ENCODE measurements at regions not wholly inside any gene's neighbourhood (a gene's known extent, or its start where the extent isn't known, plus 50 kb on each side); places are given as distances from the start of the nearest gene placed in this dataset.

DNA sequence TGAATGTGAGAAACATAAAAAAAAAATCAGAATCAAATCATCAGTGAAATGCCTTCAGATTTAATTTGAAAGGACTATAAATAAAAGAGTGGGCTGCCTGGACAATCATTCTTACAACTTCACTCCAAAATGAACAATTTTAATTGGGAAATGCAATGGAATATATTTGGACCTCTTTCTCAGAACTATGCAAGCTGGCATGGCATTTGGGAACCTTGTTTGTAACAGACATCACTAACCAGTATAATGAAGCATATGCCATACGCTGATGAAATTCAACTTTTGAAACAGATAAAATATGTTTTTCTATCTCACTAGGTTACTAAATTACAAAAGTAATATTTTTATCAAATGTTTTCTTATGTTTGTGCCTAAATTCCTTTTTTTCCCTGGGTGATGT is 64.2 kb upstream of the FAM216B start:
- Histone ChIP-seq H3K27ac (ENCODE audit: low read length) (no peak overlapping the region), H3K4me2 (ENCODE audit: low read length) (no peak overlapping the region), H3K4me1 (ENCODE audit: insufficient read depth, low read length) (peaks cover 11% of the 10 kb centered on the region), H3K27me3 (ENCODE audit: low read length) (no peaks in the 10 kb centered on the region), H3K4me3 (ENCODE audit: low read length) (no peak overlapping the region), H4K20me1 (ENCODE audit: low read length) (no peaks in the 10 kb centered on the region), H3K9me3 (ENCODE audit: low read length) (no peaks in the 10 kb centered on the region), H3K79me2 (ENCODE audit: low read length) (no peaks in the 10 kb centered on the region), H2AFZ (ENCODE audit: low read length) (no peak overlapping the region), H3K9ac (ENCODE audit: low read length) (no peak overlapping the region), H3K36me3 (ENCODE audit: low read depth, low read length) (no peaks in the 10 kb centered on the region), H3K9me2 (replicated peaks; ENCODE audit: low read length) (no peaks in the 10 kb centered on the region), H3F3A (ENCODE audit: low read length, unreplicated experiment) (no peaks in the 10 kb centered on the region)
- ATAC-seq, result no peak
- TF ChIP-seq EZH2phosphoT487 (IDR thresholded peaks at IDR 0.05; ENCODE audit: borderline replicate concordance, low read length), result no peak
- POLR2A ChIA-PET (ENCODE audit: unreplicated experiment), result no interaction called here
- CTCF ChIA-PET, result no interaction called here
- intact Hi-C loops (cut with micrococcal nuclease), result no loop called here
- BruUV-seq (replicated peaks), result no TSS peak
- DNase-seq, result no peak

DNA sequence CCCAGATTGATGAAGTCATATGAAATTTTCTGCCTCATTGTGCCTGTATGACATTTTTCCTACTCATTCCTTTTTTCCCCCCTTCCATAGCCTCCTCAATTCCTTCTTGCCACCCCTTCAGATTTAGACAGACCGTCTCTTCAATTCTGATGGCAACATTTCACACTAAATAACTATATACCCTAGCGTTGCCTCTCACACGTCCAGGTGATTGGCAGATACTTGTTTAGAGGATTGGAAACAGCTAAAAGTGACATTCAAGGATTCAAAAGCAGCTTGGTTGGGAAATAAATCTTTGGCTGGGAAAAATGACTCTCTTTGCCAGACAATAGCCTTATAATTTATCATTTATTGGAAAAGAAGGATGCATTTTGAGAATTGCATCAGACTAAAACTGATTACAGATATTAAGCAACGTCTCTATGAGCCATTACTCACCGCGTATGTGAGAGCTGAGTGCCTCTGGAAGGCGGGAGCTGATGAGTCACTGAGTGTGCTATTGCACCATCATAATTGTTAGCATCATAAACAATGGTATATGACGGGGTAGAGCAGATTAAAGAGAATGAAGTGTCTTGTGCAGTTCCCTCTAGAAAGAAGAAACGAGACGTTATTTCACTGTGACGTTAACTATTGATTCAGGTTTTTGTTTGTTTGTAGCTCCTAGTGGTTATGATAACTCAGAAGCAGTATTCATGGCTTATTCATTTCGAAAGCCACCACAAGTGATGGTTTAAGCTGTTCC is 61.1 kb upstream of the FAM216B start:
- Histone ChIP-seq H3K9ac (ENCODE audit: low read length) (no peak overlapping the region), H3K36me3 (ENCODE audit: low read depth, low read length) (no peaks in the 10 kb centered on the region), H3K27me3 (ENCODE audit: low read length) (no peaks in the 10 kb centered on the region), H3F3A (ENCODE audit: low read length, unreplicated experiment) (no peaks in the 10 kb centered on the region), H3K79me2 (ENCODE audit: low read length) (no peaks in the 10 kb centered on the region), H3K9me2 (replicated peaks; ENCODE audit: low read length) (no peaks in the 10 kb centered on the region), H3K4me2 (ENCODE audit: low read length) (peak overlapping the region; percentile 57), H3K4me3 (ENCODE audit: low read length) (no peak overlapping the region), H3K9me3 (ENCODE audit: low read length) (no peaks in the 10 kb centered on the region), H2AFZ (ENCODE audit: low read length) (0 out of 2 replicates have a peak overlapping the region, but pooled peaks have one; percentile 34), H4K20me1 (ENCODE audit: low read length) (no peaks in the 10 kb centered on the region), H3K27ac (ENCODE audit: low read length) (peak overlapping the region; percentile 45; the same call in 1 of the 2 replicates), H3K4me1 (ENCODE audit: insufficient read depth, low read length) (peaks cover 11% of the 10 kb centered on the region)
- CTCF ChIA-PET, result no interaction called here
- ATAC-seq (peak; percentile 94), DNase-seq (peak; percentile 90)
- TF ChIP-seq EZH2 (IDR thresholded peaks at IDR 0.05; ENCODE audit: low read length, unreplicated experiment), result no peak
- TF ChIP-seq, protein P1, sequence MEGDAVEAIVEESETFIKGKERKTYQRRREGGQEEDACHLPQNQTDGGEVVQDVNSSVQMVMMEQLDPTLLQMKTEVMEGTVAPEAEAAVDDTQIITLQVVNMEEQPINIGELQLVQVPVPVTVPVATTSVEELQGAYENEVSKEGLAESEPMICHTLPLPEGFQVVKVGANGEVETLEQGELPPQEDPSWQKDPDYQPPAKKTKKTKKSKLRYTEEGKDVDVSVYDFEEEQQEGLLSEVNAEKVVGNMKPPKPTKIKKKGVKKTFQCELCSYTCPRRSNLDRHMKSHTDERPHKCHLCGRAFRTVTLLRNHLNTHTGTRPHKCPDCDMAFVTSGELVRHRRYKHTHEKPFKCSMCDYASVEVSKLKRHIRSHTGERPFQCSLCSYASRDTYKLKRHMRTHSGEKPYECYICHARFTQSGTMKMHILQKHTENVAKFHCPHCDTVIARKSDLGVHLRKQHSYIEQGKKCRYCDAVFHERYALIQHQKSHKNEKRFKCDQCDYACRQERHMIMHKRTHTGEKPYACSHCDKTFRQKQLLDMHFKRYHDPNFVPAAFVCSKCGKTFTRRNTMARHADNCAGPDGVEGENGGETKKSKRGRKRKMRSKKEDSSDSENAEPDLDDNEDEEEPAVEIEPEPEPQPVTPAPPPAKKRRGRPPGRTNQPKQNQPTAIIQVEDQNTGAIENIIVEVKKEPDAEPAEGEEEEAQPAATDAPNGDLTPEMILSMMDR (conservative IDR thresholded peaks at IDR 0.05; ENCODE audit: low read depth, low read length), result no peak
- no peak for TF ChIP-seq EZH2phosphoT487 (IDR thresholded peaks at IDR 0.05; ENCODE audit: borderline replicate concordance, low read length)
- BruUV-seq (replicated peaks), result no TSS peak
- POLR2A ChIA-PET (ENCODE audit: unreplicated experiment), result no interaction called here
- intact Hi-C loops (cut with micrococcal nuclease), result no loop called here

DNA sequence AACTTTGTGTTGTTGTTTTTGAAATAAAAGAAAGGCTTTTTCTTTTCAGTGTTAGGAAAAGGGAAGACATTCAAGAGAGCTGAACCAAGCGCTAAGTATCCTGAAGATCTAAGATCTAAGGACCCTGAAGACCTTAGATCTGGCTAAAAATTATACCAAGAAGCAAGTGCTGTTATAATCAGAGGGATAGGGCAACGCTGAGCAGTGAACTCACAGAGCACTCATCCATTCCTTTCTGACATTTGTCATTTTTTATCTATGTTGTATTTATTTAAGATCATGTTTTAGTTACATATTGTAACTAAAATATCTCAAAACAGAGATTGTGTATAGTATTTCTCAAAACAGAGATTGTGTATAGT is 60.5 kb upstream of the FAM216B start:
- ChIA-PET POLR2A (ENCODE audit: unreplicated experiment) (no interaction called here), CTCF (no interaction called here)
- H3K36me3 ChIP-seq (ENCODE audit: low read depth, low read length), result no peaks in the 10 kb centered on the region
- no peaks in the 10 kb centered on the region for H3F3A ChIP-seq (ENCODE audit: low read length, unreplicated experiment)
- no peak overlapping the region for H3K9ac ChIP-seq (ENCODE audit: low read length)
- no peaks in the 10 kb centered on the region for H3K27me3 ChIP-seq (ENCODE audit: low read length)
- no peak overlapping the region for H3K4me3 ChIP-seq (ENCODE audit: low read length)
- peak overlapping the region; percentile 45 for H3K27ac ChIP-seq (ENCODE audit: low read length)
- TF ChIP-seq EZH2 (IDR thresholded peaks at IDR 0.05; ENCODE audit: low read length, unreplicated experiment), result no peak
- TF ChIP-seq, protein P1 (conservative IDR thresholded peaks at IDR 0.05; ENCODE audit: low read depth, low read length), result no peak
- TF ChIP-seq EZH2phosphoT487 (IDR thresholded peaks at IDR 0.05; ENCODE audit: borderline replicate concordance, low read length), result no peak
- no peaks in the 10 kb centered on the region for H3K79me2 ChIP-seq (ENCODE audit: low read length)
- no peaks in the 10 kb centered on the region for H3K9me3 ChIP-seq (ENCODE audit: low read length)
- H3K4me2 ChIP-seq (ENCODE audit: low read length), result peak overlapping the region; percentile 57
- ATAC-seq, result no peak
- H3K9me2 ChIP-seq (replicated peaks; ENCODE audit: low read length), result no peaks in the 10 kb centered on the region
- H2AFZ ChIP-seq (ENCODE audit: low read length), result 0 out of 2 replicates have a peak overlapping the region, but pooled peaks have one; percentile 34
- H3K4me1 ChIP-seq (ENCODE audit: insufficient read depth, low read length), result peaks cover 11% of the 10 kb centered on the region
- no peak for DNase-seq
- no peaks in the 10 kb centered on the region for H4K20me1 ChIP-seq (ENCODE audit: low read length)
- BruUV-seq (replicated peaks), result no TSS peak
- intact Hi-C loops (cut with micrococcal nuclease), result no loop called here

Data from PC-3 (cell line).